ENCODE measurements at regions not wholly inside any gene's neighbourhood (a gene's known extent, or its start where the extent isn't known, plus 50 kb on each side); places are given as distances from the start of the nearest gene placed in this dataset.

GRCh38 chr4:114115526-114115925, 136.1 kb upstream of the ARSJ start:
- Histone ChIP-seq H3K4me3 (no peak overlapping the region), H3K4me1 (replicated peaks in 1 of 2) (no peaks in the 10 kb centered on the region), H3K27me3 (no peaks in the 10 kb centered on the region), H3K9me3 (replicated peaks in 1 of 3) (no peaks in the 10 kb centered on the region), H3K36me3 (replicated peaks in 1 of 2) (no peaks in the 10 kb centered on the region), H3K27ac (no peak overlapping the region)
- no peak for DNase-seq
- 45 to 66% (median 55%) methylated on average over 2 of the region's 2 CpGs for WGBS, 4 donors
- TF ChIP-seq, protein P1, sequence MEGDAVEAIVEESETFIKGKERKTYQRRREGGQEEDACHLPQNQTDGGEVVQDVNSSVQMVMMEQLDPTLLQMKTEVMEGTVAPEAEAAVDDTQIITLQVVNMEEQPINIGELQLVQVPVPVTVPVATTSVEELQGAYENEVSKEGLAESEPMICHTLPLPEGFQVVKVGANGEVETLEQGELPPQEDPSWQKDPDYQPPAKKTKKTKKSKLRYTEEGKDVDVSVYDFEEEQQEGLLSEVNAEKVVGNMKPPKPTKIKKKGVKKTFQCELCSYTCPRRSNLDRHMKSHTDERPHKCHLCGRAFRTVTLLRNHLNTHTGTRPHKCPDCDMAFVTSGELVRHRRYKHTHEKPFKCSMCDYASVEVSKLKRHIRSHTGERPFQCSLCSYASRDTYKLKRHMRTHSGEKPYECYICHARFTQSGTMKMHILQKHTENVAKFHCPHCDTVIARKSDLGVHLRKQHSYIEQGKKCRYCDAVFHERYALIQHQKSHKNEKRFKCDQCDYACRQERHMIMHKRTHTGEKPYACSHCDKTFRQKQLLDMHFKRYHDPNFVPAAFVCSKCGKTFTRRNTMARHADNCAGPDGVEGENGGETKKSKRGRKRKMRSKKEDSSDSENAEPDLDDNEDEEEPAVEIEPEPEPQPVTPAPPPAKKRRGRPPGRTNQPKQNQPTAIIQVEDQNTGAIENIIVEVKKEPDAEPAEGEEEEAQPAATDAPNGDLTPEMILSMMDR (IDR thresholded peaks at IDR 0.05) = no peak
- TF ChIP-seq POLR2A (IDR thresholded peaks at IDR 0.05) = no peak
- intact Hi-C loops (cut with DNase I) = no loop called here

- no peak overlapping the region for H3K4me3 ChIP-seq
- no peaks in the 10 kb centered on the region for H3K36me3 ChIP-seq (replicated peaks in 1 of 2)
- no peaks in the 10 kb centered on the region for H3K4me1 ChIP-seq (replicated peaks in 1 of 2)
- H3K27me3 ChIP-seq = no peaks in the 10 kb centered on the region
- TF ChIP-seq, protein P1 (IDR thresholded peaks at IDR 0.05) = no peak
- no peak for TF ChIP-seq POLR2A (IDR thresholded peaks at IDR 0.05)
- intact Hi-C loops (cut with DNase I) = no loop called here
- DNase-seq = no peak
- no peak overlapping the region for H3K27ac ChIP-seq
- no peaks in the 10 kb centered on the region for H3K9me3 ChIP-seq (replicated peaks in 1 of 3)
- 45 to 68% (median 66%) methylated on average over 2 of the region's 2 CpGs for WGBS, 4 donors
Measured at GRCh38 chr4:114116861-114117260, 137.4 kb upstream of the ARSJ start.

DNA sequence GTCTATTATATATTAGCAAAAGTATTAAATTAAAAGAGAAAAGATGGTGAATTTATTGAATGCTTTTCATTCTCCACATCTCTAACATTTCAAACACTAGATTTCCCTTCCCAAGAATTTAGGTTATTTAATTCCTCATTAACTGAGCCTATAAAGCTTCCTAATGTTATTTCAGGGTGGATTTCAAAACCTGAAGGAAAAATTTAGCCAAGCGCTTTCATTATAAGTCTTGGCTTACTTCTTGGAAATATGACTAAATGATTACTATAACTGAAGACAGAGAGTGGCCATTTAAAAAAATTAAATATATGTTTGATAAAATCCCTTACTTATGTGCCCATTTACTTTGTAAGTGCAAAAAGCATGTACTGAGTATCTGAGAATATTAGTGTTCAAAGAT, 141.8 kb upstream of the ARSJ start:
- 91 to 100% (median 95%) methylated on average over 1 of the region's 1 CpG for WGBS, 4 donors
- Histone ChIP-seq H3K27ac (no peak overlapping the region), H3K36me3 (replicated peaks in 1 of 2) (no peaks in the 10 kb centered on the region), H3K4me3 (no peak overlapping the region), H3K9me3 (replicated peaks in 1 of 3) (no peaks in the 10 kb centered on the region), H3K27me3 (no peaks in the 10 kb centered on the region), H3K4me1 (replicated peaks in 1 of 2) (no peaks in the 10 kb centered on the region)
- intact Hi-C loops (cut with DNase I) = no loop called here
- no peak for TF ChIP-seq POLR2A (IDR thresholded peaks at IDR 0.05)
- TF ChIP-seq, protein P1 (IDR thresholded peaks at IDR 0.05) = no peak
- DNase-seq = no peak

- no peak overlapping the region for H3K4me3 ChIP-seq
- DNase-seq = no peak
- H3K36me3 ChIP-seq (replicated peaks in 1 of 2) = no peaks in the 10 kb centered on the region
- no peak overlapping the region for H3K27ac ChIP-seq
- intact Hi-C loops (cut with DNase I) = no loop called here
- TF ChIP-seq POLR2A (IDR thresholded peaks at IDR 0.05) = no peak
- no peaks in the 10 kb centered on the region for H3K9me3 ChIP-seq (replicated peaks in 1 of 3)
- 82 to 100% (median 89%) methylated on average over 2 of the region's 2 CpGs for WGBS, 4 donors
- H3K4me1 ChIP-seq (replicated peaks in 1 of 2) = no peaks in the 10 kb centered on the region
- no peaks in the 10 kb centered on the region for H3K27me3 ChIP-seq
Measured at GRCh38 chr4:114132199-114132598, 152.8 kb upstream of the ARSJ start.

GRCh38 chr4:114132830-114133229, 153.4 kb upstream of the ARSJ start:
- no peaks in the 10 kb centered on the region for H3K4me1 ChIP-seq (replicated peaks in 1 of 2)
- H3K9me3 ChIP-seq (replicated peaks in 1 of 3) = no peaks in the 10 kb centered on the region
- WGBS, 4 donors = 63 to 74% (median 70%) methylated on average over 2 of the region's 2 CpGs
- no peak for DNase-seq
- no peaks in the 10 kb centered on the region for H3K27me3 ChIP-seq
- no peak for TF ChIP-seq POLR2A (IDR thresholded peaks at IDR 0.05)
- TF ChIP-seq, protein P1 (IDR thresholded peaks at IDR 0.05) = no peak
- no peak overlapping the region for H3K27ac ChIP-seq
- intact Hi-C loops (cut with DNase I) = no loop called here
- H3K4me3 ChIP-seq = no peak overlapping the region
- no peaks in the 10 kb centered on the region for H3K36me3 ChIP-seq (replicated peaks in 1 of 2)

All from adrenal gland (tissue), 9 donors.